ENCODE measurements at regions not wholly inside any gene's neighbourhood (a gene's known extent, or its start where the extent isn't known, plus 50 kb on each side); places are given as distances from the start of the nearest gene placed in this dataset.
"Not testable (repeated sequence)": the region's sequence is repeated elsewhere in the genome, so short reads cannot be mapped to it uniquely, and the experiment has no call there.

GRCh38 chr11:7874056-7874455, 57.0 kb downstream of the OR10A6 start:
- DNase-seq (ENCODE audit: low read depth, low spot score) = no peak
- H3K9me3 ChIP-seq (ENCODE audit: control insufficient read depth, insufficient read depth, low read length) = no peaks in the 10 kb centered on the region
- CTCF ChIA-PET = interaction anchor here (1.5 kb wide), 1 partner anchor 16 kb away, joined by 3 read pairs; no protein-coding TSS in a partner anchor
- TF ChIP-seq CTCF (IDR thresholded peaks at IDR 0.05; ENCODE audit: low read depth, low read length) = no peak
- no peak overlapping the region for H3K27ac ChIP-seq (ENCODE audit: low read depth, low read length)
- POLR2A ChIA-PET = no interaction called here
- no peak overlapping the region for H3K4me3 ChIP-seq (ENCODE audit: low read depth, low read length)
- H3K27me3 ChIP-seq (ENCODE audit: control insufficient read depth, insufficient read depth, low read length) = no peaks in the 10 kb centered on the region

- CTCF ChIA-PET = no interaction called here
- Histone ChIP-seq H3K4me3 (ENCODE audit: low read depth, low read length) (no peak overlapping the region), H3K9me3 (ENCODE audit: control insufficient read depth, insufficient read depth, low read length) (no peaks in the 10 kb centered on the region), H3K27me3 (ENCODE audit: control insufficient read depth, insufficient read depth, low read length) (no peaks in the 10 kb centered on the region), H3K27ac (ENCODE audit: low read depth, low read length) (no peak overlapping the region)
- no peak for DNase-seq (ENCODE audit: low read depth, low spot score)
- no peak for TF ChIP-seq CTCF (IDR thresholded peaks at IDR 0.05; ENCODE audit: low read depth, low read length)
- POLR2A ChIA-PET = no interaction called here
Measured at GRCh38 chr11:7872890-7873289, 58.2 kb downstream of the OR10A6 start.

DNA sequence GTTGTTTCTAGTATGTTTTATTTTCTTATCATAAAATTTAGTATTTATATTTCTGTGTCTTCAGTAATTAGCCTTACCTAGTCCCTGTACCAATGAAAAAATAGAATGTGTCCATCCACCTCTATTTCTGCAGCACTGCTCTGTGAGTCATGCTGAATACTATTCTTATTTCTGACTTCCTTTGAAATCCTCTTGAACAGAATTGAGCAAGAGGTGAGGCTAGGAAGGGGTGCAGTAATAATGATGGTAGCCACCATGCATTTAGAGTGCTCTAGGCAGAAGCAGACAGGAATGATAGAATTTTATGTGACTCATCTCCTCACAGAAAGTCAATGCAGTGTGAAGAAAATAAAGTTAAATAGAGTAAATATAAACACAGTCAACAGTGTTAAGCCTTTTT, 60.0 kb downstream of the OR10A6 start:
- TF ChIP-seq CTCF (IDR thresholded peaks at IDR 0.05; ENCODE audit: low read depth, low read length) = no peak
- H3K27ac ChIP-seq (ENCODE audit: low read depth, low read length) = no peak overlapping the region
- POLR2A ChIA-PET = no interaction called here
- no peak overlapping the region for H3K4me3 ChIP-seq (ENCODE audit: low read depth, low read length)
- H3K27me3 ChIP-seq (ENCODE audit: control insufficient read depth, insufficient read depth, low read length) = no peaks in the 10 kb centered on the region
- DNase-seq (ENCODE audit: low read depth, low spot score) = no peak
- CTCF ChIA-PET = no interaction called here
- H3K9me3 ChIP-seq (ENCODE audit: control insufficient read depth, insufficient read depth, low read length) = no peaks in the 10 kb centered on the region

GRCh38 chr11:7869467-7869866, 61.6 kb downstream of the OR10A6 start:
- H3K27me3 ChIP-seq (ENCODE audit: control insufficient read depth, insufficient read depth, low read length) = no peaks in the 10 kb centered on the region
- ChIA-PET POLR2A (no interaction called here), CTCF (no interaction called here)
- DNase-seq (ENCODE audit: low read depth, low spot score) = no peak
- TF ChIP-seq CTCF (IDR thresholded peaks at IDR 0.05; ENCODE audit: low read depth, low read length) = no peak
- no peaks in the 10 kb centered on the region for H3K9me3 ChIP-seq (ENCODE audit: control insufficient read depth, insufficient read depth, low read length)
- no peak overlapping the region for H3K4me3 ChIP-seq (ENCODE audit: low read depth, low read length)
- no peak overlapping the region for H3K27ac ChIP-seq (ENCODE audit: low read depth, low read length)

- CTCF ChIA-PET; H3K4me3 ChIP-seq (ENCODE audit: low read depth, low read length); H3K27me3 ChIP-seq (ENCODE audit: control insufficient read depth, insufficient read depth, low read length); H3K27ac ChIP-seq (ENCODE audit: low read depth, low read length); H3K9me3 ChIP-seq (ENCODE audit: control insufficient read depth, insufficient read depth, low read length); DNase-seq (ENCODE audit: low read depth, low spot score); POLR2A ChIA-PET: not testable (repeated sequence)
Measured at GRCh38 chr11:7861292-7861691, 64.5 kb upstream of the OR5P2 start.

GRCh38 chr11:7860844-7861243, 64.1 kb upstream of the OR5P2 start:
- H3K27ac ChIP-seq (ENCODE audit: low read depth, low read length); CTCF ChIA-PET; POLR2A ChIA-PET; H3K9me3 ChIP-seq (ENCODE audit: control insufficient read depth, insufficient read depth, low read length); H3K27me3 ChIP-seq (ENCODE audit: control insufficient read depth, insufficient read depth, low read length); DNase-seq (ENCODE audit: low read depth, low spot score); H3K4me3 ChIP-seq (ENCODE audit: low read depth, low read length): not testable (repeated sequence)
